ENCODE measurements at regions not wholly inside any gene's neighbourhood (a gene's known extent, or its start where the extent isn't known, plus 50 kb on each side); places are given as distances from the start of the nearest gene placed in this dataset.
"Not testable (repeated sequence)": the region's sequence is repeated elsewhere in the genome, so short reads cannot be mapped to it uniquely, and the experiment has no call there.

GRCh38 chr3:18987862-18988447 lies 160.4 kb upstream of the KCNH8 start:
- no peak for DNase-seq

- no peak for DNase-seq
Observed at GRCh38 chr3:18987070-18987469, 161.2 kb upstream of the KCNH8 start.

GRCh38 chr3:18982920-18983319 lies 165.4 kb upstream of the KCNH8 start:
- DNase-seq = no peak

- DNase-seq = not testable (repeated sequence)
Observed at GRCh38 chr3:18976102-18976501, 172.2 kb upstream of the KCNH8 start.

GRCh38 chr3:18968120-18968519 lies 180.2 kb upstream of the KCNH8 start:
- no peak for DNase-seq

GRCh38 chr3:18965781-18966180 lies 182.5 kb upstream of the KCNH8 start:
- no peak for DNase-seq

- no peak for DNase-seq
Observed at GRCh38 chr3:18964640-18965039, 183.7 kb upstream of the KCNH8 start.

- no peak for DNase-seq
Observed at GRCh38 chr3:18951333-18951732, 197.0 kb upstream of the KCNH8 start.

GRCh38 chr3:18946524-18946923 lies 201.8 kb upstream of the KCNH8 start:
- no peak for DNase-seq

GRCh38 chr3:18937574-18937973 lies 210.7 kb upstream of the KCNH8 start:
- no peak for DNase-seq

GRCh38 chr3:18919158-18919557 lies 229.2 kb upstream of the KCNH8 start:
- DNase-seq = no peak

GRCh38 chr3:18917923-18918322 lies 230.4 kb upstream of the KCNH8 start:
- no peak for DNase-seq

- DNase-seq = no peak
Observed at GRCh38 chr3:18902081-18902793, 246.1 kb upstream of the KCNH8 start.

- DNase-seq = no peak
Observed at GRCh38 chr3:18901571-18901970, 246.7 kb upstream of the KCNH8 start.

- no peak for DNase-seq
Observed at GRCh38 chr3:18900994-18901393, 247.3 kb upstream of the KCNH8 start.

GRCh38 chr3:18898911-18899310 lies 249.4 kb upstream of the KCNH8 start:
- no peak for DNase-seq

GRCh38 chr3:18892756-18893155 lies 255.6 kb upstream of the KCNH8 start:
- DNase-seq = no peak

- DNase-seq = no peak
Observed at GRCh38 chr3:18892047-18892446, 256.3 kb upstream of the KCNH8 start.

- DNase-seq = no peak
Observed at GRCh38 chr3:18891641-18892040, 256.7 kb upstream of the KCNH8 start.

GRCh38 chr3:18890449-18890848 lies 257.9 kb upstream of the KCNH8 start:
- no peak for DNase-seq

GRCh38 chr3:18888819-18889218 lies 259.5 kb upstream of the KCNH8 start:
- no peak for DNase-seq

GRCh38 chr3:18888370-18888769 lies 259.9 kb upstream of the KCNH8 start:
- DNase-seq = no peak

- no peak for DNase-seq
Observed at GRCh38 chr3:18886331-18886730, 262.0 kb upstream of the KCNH8 start.

- DNase-seq = no peak
Observed at GRCh38 chr3:18885612-18886011, 262.7 kb upstream of the KCNH8 start.

- DNase-seq = no peak
Observed at GRCh38 chr3:18883571-18883970, 264.7 kb upstream of the KCNH8 start.
